OCI-LY1 (cell line): ENCODE measurements at regions not wholly inside any gene's neighbourhood (a gene's known extent, or its start where the extent isn't known, plus 50 kb on each side); places are given as distances from the start of the nearest gene placed in this dataset.

Source experiments
- EZH2 ChIP-seq: fragments of 200-600 bp; sonication (generic), shearing (Covaris generic); IDR thresholded peaks from 2 replicates; pipeline ENCODE4 v1.8.0; 2017; ENCODE audit warnings: borderline replicate concordance, mixed run types, mild to moderate bottlenecking, antibody characterized with exemption, low read length, moderate library complexity, mixed read lengths
- TF ChIP-seq, protein P1 (sequence below): fragments of 200-600 bp; sonication (generic), shearing (Covaris generic); IDR thresholded peaks from 2 replicates; pipeline ENCODE4 v1.5.1; 2017; ENCODE audit warnings: mild to moderate bottlenecking, antibody characterized with exemption, low read length, moderate library complexity, mixed read lengths

DNA sequence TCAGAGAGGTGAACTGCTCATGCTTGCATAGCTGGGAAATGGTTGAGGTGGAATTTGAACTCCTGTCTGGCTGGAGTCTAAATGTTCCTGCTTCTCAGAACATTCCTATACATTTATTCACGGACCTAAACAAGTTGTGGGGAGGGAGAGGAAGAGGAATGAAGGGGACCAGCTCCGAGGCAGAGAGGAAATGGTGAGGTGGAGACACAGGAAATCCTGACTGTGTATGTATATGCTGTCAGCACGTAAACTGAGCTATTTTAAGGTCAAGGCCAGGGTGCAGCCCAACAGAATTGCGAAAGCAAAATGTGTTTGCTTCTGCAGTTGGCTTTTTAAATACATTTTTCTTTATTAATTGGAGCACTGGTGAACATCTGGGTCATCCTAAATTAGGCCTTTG lies 74.1 kb upstream of the POMGNT2 start:
- TF ChIP-seq, protein P1, sequence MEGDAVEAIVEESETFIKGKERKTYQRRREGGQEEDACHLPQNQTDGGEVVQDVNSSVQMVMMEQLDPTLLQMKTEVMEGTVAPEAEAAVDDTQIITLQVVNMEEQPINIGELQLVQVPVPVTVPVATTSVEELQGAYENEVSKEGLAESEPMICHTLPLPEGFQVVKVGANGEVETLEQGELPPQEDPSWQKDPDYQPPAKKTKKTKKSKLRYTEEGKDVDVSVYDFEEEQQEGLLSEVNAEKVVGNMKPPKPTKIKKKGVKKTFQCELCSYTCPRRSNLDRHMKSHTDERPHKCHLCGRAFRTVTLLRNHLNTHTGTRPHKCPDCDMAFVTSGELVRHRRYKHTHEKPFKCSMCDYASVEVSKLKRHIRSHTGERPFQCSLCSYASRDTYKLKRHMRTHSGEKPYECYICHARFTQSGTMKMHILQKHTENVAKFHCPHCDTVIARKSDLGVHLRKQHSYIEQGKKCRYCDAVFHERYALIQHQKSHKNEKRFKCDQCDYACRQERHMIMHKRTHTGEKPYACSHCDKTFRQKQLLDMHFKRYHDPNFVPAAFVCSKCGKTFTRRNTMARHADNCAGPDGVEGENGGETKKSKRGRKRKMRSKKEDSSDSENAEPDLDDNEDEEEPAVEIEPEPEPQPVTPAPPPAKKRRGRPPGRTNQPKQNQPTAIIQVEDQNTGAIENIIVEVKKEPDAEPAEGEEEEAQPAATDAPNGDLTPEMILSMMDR: no peak
- no peak for TF ChIP-seq EZH2
